Keratinocyte (primary cell): ENCODE measurements at regions not wholly inside any gene's neighbourhood (a gene's known extent, or its start where the extent isn't known, plus 50 kb on each side); places are given as distances from the start of the nearest gene placed in this dataset.

Experiments used
- DNase-seq: peaks from one replicate; pipeline ENCODE4 v3.0.0-alpha.2; 2011; ENCODE audit warnings: low read depth, missing footprints, low spot score
- FAIRE-seq: peaks from 2 replicates; lab custom pipeline; 2011; peaks lifted over from hg19 to GRCh38; lab: Jason Lieb, UNC
- H2AFZ ChIP-seq: 2 replicates; pipeline ENCODE4 v1.6.0; 2012; ENCODE audit warnings: low read length, control low read depth, inconsistent platforms; ENCODE audit not compliant: control insufficient read depth
- H3K27ac ChIP-seq: 2 replicates; pipeline ENCODE4 v1.5.1; 2011; ENCODE audit warnings: low read length; ENCODE audit not compliant: control insufficient read depth, insufficient read depth
- H3K27me3 ChIP-seq: 3 replicates; pipeline ENCODE4 v1.6.0; 2011; ENCODE audit warnings: low read length; ENCODE audit not compliant: control insufficient read depth, insufficient read depth; ENCODE audit errors: extremely low read depth
- H3K36me3 ChIP-seq, 2 experiments: 2 replicates in 1 of 2; 3 replicates in 1 of 2; pipeline ENCODE4 v1.5.1; 2011; ENCODE audit warnings: low read length in 2 of 2, mild to moderate bottlenecking in 1 of 2; ENCODE audit not compliant: control insufficient read depth in 2 of 2, insufficient read depth in 2 of 2; ENCODE audit errors: extremely low read depth in 1 of 2
- H3K4me1 ChIP-seq: 3 replicates; pipeline ENCODE4 v1.5.1; 2011; ENCODE audit warnings: low read length; ENCODE audit not compliant: control insufficient read depth, insufficient read depth; ENCODE audit errors: extremely low read depth
- H3K4me2 ChIP-seq: 3 replicates; pipeline ENCODE4 v1.6.0; 2011; ENCODE audit warnings: low read depth, low read length; ENCODE audit not compliant: control insufficient read depth, insufficient read depth; ENCODE audit errors: extremely low read depth
- H3K4me3 ChIP-seq, 3 experiments: fragments of 200-600 bp in 1 of 3; sonication (generic) in 1 of 3; 2 replicates in 2 of 3; 3 replicates in 1 of 3; pipeline ENCODE4 v1.5.1; 2011 to 2016; ENCODE audit warnings: low read length in 3 of 3, mild to moderate bottlenecking in 3 of 3, control low read depth in 2 of 3, inconsistent platforms in 1 of 3, low read depth in 1 of 3, mixed read lengths in 1 of 3, mixed run types in 1 of 3, moderate library complexity in 1 of 3; ENCODE audit not compliant: control insufficient read depth in 2 of 3, insufficient read depth in 2 of 3; ENCODE audit errors: extremely low read depth in 1 of 3
- H3K79me2 ChIP-seq: 2 replicates; pipeline ENCODE4 v1.6.0; 2012; ENCODE audit warnings: low read length; ENCODE audit not compliant: control insufficient read depth, insufficient read depth
- H3K9ac ChIP-seq: 3 replicates; pipeline ENCODE4 v1.6.0; 2011; ENCODE audit warnings: low read length; ENCODE audit not compliant: control insufficient read depth, insufficient read depth; ENCODE audit errors: extremely low read depth
- H3K9me1 ChIP-seq: 3 replicates; pipeline ENCODE4 v1.6.0; 2011; ENCODE audit warnings: low read length; ENCODE audit not compliant: control insufficient read depth, insufficient read depth; ENCODE audit errors: extremely low read depth
- H3K9me3 ChIP-seq: 2 replicates; pipeline ENCODE4 v1.5.1; 2012; ENCODE audit warnings: low read depth, low read length; ENCODE audit not compliant: control insufficient read depth
- H4K20me1 ChIP-seq: 3 replicates; pipeline ENCODE4 v1.6.0; 2011; ENCODE audit warnings: low read length; ENCODE audit not compliant: control insufficient read depth, insufficient read depth; ENCODE audit errors: extremely low read depth
- EZH2 ChIP-seq: IDR thresholded peaks from one replicate; pipeline ENCODE4 v1.6.1; 2012; ENCODE audit warnings: inconsistent platforms, mild to moderate bottlenecking, low read length, moderate library complexity
- dilution Hi-C: fragments of 300-500 bp; cut with MboI; formaldehyde crosslinking; loops from one replicate; pipeline ENCODE4 v1.7.0; 2020; ENCODE audit warnings: low sequenced_read_pairs; ENCODE audit not compliant: extremely low pct_ligation_motif_present
- TF ChIP-seq, protein P1 (sequence below), 3 experiments: IDR thresholded peaks in 1 of 3; conservative IDR thresholded peaks in 1 of 3; optimal IDR thresholded peaks in 1 of 3; 2 replicates in 2 of 3; 3 replicates in 1 of 3; pipeline versions ENCODE3 to v1.5.1; 2011; ENCODE audit warnings: low read length in 3 of 3, mild to moderate bottlenecking in 3 of 3, moderate library complexity in 2 of 3, control low read depth in 1 of 3, inconsistent platforms in 1 of 3; ENCODE audit not compliant: insufficient read depth in 2 of 3; ENCODE audit errors: extremely low read depth in 1 of 3

GRCh38 chr1:199813198-199813597 lies 214.3 kb upstream of the NR5A2 start:
- DNase-seq (no peak), FAIRE-seq (no peak)
- Histone ChIP-seq H3K27ac (no peak overlapping the region), H3K4me3 (no peak overlapping the region), H4K20me1 (no peaks in the 10 kb centered on the region), H3K9me1 (no peaks in the 10 kb centered on the region), H3K4me1 (peaks cover 6% of the 10 kb centered on the region), H3K9ac (no peak overlapping the region), H3K9me3 (no peaks in the 10 kb centered on the region), H3K79me2 (no peaks in the 10 kb centered on the region), H3K36me3 (no peaks in the 10 kb centered on the region), H3K27me3 (no peaks in the 10 kb centered on the region), H2AFZ (peak overlapping the region; percentile 13), H3K4me2 (no peak overlapping the region)
- TF ChIP-seq, protein P1, sequence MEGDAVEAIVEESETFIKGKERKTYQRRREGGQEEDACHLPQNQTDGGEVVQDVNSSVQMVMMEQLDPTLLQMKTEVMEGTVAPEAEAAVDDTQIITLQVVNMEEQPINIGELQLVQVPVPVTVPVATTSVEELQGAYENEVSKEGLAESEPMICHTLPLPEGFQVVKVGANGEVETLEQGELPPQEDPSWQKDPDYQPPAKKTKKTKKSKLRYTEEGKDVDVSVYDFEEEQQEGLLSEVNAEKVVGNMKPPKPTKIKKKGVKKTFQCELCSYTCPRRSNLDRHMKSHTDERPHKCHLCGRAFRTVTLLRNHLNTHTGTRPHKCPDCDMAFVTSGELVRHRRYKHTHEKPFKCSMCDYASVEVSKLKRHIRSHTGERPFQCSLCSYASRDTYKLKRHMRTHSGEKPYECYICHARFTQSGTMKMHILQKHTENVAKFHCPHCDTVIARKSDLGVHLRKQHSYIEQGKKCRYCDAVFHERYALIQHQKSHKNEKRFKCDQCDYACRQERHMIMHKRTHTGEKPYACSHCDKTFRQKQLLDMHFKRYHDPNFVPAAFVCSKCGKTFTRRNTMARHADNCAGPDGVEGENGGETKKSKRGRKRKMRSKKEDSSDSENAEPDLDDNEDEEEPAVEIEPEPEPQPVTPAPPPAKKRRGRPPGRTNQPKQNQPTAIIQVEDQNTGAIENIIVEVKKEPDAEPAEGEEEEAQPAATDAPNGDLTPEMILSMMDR (optimal IDR thresholded peaks at IDR 0.05 in 1 of 3, IDR thresholded peaks at IDR 0.05 in 1 of 3, conservative IDR thresholded peaks at IDR 0.05 in 1 of 3; ENCODE audit: extremely low read depth in 1 of 3, insufficient read depth in 2 of 3, low read length in 3 of 3), result no peak
- no peak for TF ChIP-seq EZH2
- dilution Hi-C loops, result no loop called here

- Histone ChIP-seq H3K9me3 (no peaks in the 10 kb centered on the region), H3K27ac (no peak overlapping the region), H3K27me3 (no peaks in the 10 kb centered on the region), H3K4me2 (no peak overlapping the region), H3K4me1 (no peaks in the 10 kb centered on the region), H3K9me1 (no peaks in the 10 kb centered on the region), H3K9ac (no peak overlapping the region), H3K4me3 (no peak overlapping the region), H2AFZ (no peak overlapping the region), H3K36me3 (no peaks in the 10 kb centered on the region), H4K20me1 (no peaks in the 10 kb centered on the region), H3K79me2 (no peaks in the 10 kb centered on the region)
- no peak for TF ChIP-seq EZH2
- TF ChIP-seq, protein P1 (optimal IDR thresholded peaks at IDR 0.05 in 1 of 3, IDR thresholded peaks at IDR 0.05 in 1 of 3, conservative IDR thresholded peaks at IDR 0.05 in 1 of 3; ENCODE audit: extremely low read depth in 1 of 3, insufficient read depth in 2 of 3, low read length in 3 of 3), result no peak
- dilution Hi-C loops, result no loop called here
- DNase-seq (no peak), FAIRE-seq (no peak)
Measured at GRCh38 chr1:199815947-199816346, 211.6 kb upstream of the NR5A2 start.
